BE2C (cell line): ENCODE measurements at regions not wholly inside any gene's neighbourhood (a gene's known extent, or its start where the extent isn't known, plus 50 kb on each side); places are given as distances from the start of the nearest gene placed in this dataset.

Source experiments
- DNase-seq: peaks from one replicate; pipeline ENCODE4 v3.0.0-alpha.2; 2020
- H3K27me3 ChIP-seq: fragments of 250-450 bp; sonication (Bioruptor Pico); 2 replicates; pipeline ENCODE4 v1.5.1; 2020; ENCODE audit warnings: mild to moderate bottlenecking
- H3K36me3 ChIP-seq: fragments of 250-450 bp; sonication (Bioruptor Pico); 2 replicates; pipeline ENCODE4 v1.5.1; 2020; ENCODE audit warnings: mild to moderate bottlenecking
- H3K4me1 ChIP-seq: fragments of 250-450 bp; sonication (Bioruptor Pico); 2 replicates; pipeline ENCODE4 v1.5.1; 2020
- H3K4me3 ChIP-seq: 2 replicates; pipeline ENCODE4 v1.5.1; 2011; ENCODE audit warnings: low read depth, low read length
- H3K9me3 ChIP-seq: fragments of 250-450 bp; sonication (Bioruptor Pico); 2 replicates; pipeline ENCODE4 v1.5.1; 2020
- TF ChIP-seq, protein P1 (sequence below): IDR thresholded peaks from 2 replicates; pipeline ENCODE4 v1.5.1; 2012; ENCODE audit warnings: mild to moderate bottlenecking, low read depth, low read length

DNA sequence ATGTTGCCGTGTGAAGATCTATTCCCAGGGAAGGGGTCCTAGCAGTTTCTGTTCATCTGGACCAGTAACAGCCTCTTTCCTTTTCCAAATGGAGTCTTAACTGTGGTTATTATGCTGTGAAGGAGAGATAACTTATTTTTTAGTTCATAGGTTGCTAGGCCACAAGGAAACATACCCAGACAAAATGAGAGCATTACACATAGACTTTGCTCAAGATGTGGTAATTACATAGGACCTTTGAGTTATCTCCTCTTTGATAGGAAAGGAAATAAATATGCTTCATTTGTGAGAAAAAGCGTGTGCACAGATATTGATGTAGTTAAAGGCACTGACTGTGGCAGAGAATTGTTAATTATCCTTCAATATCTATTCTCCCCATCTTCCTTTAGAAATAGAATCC, 52.5 kb upstream of the SNX2 start:
- Histone ChIP-seq H3K27me3 (peaks cover 7% of the 10 kb centered on the region), H3K36me3 (no peaks in the 10 kb centered on the region), H3K9me3 (no peaks in the 10 kb centered on the region), H3K4me3 (no peak overlapping the region), H3K4me1 (no peaks in the 10 kb centered on the region)
- no peak for DNase-seq
- TF ChIP-seq, protein P1, sequence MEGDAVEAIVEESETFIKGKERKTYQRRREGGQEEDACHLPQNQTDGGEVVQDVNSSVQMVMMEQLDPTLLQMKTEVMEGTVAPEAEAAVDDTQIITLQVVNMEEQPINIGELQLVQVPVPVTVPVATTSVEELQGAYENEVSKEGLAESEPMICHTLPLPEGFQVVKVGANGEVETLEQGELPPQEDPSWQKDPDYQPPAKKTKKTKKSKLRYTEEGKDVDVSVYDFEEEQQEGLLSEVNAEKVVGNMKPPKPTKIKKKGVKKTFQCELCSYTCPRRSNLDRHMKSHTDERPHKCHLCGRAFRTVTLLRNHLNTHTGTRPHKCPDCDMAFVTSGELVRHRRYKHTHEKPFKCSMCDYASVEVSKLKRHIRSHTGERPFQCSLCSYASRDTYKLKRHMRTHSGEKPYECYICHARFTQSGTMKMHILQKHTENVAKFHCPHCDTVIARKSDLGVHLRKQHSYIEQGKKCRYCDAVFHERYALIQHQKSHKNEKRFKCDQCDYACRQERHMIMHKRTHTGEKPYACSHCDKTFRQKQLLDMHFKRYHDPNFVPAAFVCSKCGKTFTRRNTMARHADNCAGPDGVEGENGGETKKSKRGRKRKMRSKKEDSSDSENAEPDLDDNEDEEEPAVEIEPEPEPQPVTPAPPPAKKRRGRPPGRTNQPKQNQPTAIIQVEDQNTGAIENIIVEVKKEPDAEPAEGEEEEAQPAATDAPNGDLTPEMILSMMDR: no peak

- no peak for DNase-seq
- Histone ChIP-seq H3K36me3 (no peaks in the 10 kb centered on the region), H3K27me3 (peaks cover 7% of the 10 kb centered on the region), H3K4me1 (no peaks in the 10 kb centered on the region), H3K4me3 (no peak overlapping the region), H3K9me3 (no peaks in the 10 kb centered on the region)
- TF ChIP-seq, protein P1: no peak
These were observed 51.1 kb upstream of the SNX2 start for GRCh38 chr5:122723606-122724352.
